ENCODE measurements at regions not wholly inside any gene's neighbourhood (a gene's known extent, or its start where the extent isn't known, plus 50 kb on each side); places are given as distances from the start of the nearest gene placed in this dataset.

DNA sequence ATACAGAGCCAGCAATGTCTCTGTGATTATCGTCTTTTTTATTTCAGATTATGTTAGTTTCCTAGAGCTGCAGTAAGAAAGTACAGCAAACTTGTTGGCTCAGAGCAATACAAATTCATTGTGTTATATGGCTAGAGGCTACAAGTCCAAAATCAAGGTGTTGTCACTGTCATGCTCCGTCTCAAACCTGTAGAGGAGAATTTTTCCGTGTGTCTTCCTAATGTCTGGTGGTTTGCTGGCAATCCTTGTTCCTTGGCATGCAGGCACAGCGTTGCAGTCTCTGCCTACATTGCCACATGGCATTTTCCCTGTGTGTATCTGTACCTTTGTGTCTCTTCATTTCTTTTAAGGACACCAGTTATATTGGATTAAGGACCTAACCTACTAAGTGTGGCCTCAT is 244.4 kb downstream of the LRRIQ3 start:
- no peak for DNase-seq (ENCODE audit: low read depth)

GRCh38 chr1:73953186-73953585 is 244.8 kb downstream of the LRRIQ3 start:
- no peak for DNase-seq (ENCODE audit: low read depth)

GRCh38 chr1:73948055-73948454 is 249.9 kb downstream of the LRRIQ3 start:
- DNase-seq (ENCODE audit: low read depth): no peak

DNA sequence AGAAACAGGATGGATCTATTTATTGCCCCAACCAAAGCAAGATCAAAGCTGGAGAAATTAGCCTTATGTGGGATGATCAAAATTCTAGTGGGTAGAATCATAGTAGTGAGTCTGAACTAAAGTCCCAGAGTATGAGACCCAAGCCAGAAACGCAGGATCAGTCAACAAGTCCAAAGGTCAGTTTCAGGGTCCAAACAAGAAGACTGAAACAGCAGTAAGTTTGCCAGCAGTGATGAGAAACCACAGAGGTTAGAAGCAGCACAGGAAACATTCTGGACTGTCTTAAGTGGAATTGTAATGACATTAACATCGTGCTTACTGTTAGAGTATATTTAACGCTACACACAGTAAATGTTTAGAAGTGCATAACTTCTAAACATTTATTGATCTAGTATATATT is 251.0 kb downstream of the LRRIQ3 start:
- DNase-seq (ENCODE audit: low read depth): no peak

DNA sequence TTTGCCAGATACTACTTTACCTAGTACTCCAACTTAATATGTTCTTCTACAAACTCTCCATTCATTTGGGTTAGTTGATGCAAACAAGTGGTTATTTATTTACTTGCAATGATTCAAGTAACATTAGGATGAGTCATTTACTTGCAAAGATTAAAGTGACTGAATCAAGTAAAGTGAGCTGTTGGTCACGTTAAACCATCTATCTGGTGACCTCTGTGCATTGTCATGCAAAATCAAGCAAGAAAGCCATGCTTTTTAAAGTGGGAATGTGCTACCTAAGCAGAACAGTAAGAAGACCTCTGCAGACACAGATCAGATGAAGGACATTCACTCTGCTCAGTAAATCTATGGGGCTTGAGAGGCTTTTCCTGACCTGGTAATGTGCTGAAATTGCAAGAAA is 254.7 kb downstream of the LRRIQ3 start:
- no peak for DNase-seq (ENCODE audit: low read depth)

- DNase-seq (ENCODE audit: low read depth): no peak
These were observed 267.7 kb downstream of the LRRIQ3 start for GRCh38 chr1:73930293-73930692.

- no peak for DNase-seq (ENCODE audit: low read depth)
These were observed 283.0 kb downstream of the LRRIQ3 start for GRCh38 chr1:73914951-73915350.

DNA sequence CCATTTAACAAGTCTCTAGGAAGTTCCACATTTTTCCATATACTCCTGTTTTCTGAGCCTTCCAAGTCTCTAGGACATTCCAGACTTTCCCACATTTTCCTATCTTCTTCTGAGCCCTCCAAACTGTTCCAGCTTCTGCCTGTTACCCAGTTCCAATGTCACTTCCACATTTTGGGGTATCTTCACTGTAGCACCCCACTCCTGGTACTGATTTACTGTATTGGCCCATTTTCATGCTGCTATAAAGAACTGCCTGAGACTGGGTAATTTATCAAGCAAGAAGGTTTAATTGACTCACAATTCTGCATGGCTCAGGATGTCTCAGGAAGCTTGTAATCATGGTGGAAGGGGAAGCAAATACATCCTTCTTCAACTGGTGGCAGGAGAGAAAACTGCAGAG is 285.0 kb downstream of the LRRIQ3 start:
- no peak for DNase-seq (ENCODE audit: low read depth)

- no peak for DNase-seq (ENCODE audit: low read depth)
These were observed 286.1 kb downstream of the LRRIQ3 start for GRCh38 chr1:73911849-73912248.

GRCh38 chr1:73910466-73910865 is 287.5 kb downstream of the LRRIQ3 start:
- DNase-seq (ENCODE audit: low read depth): no peak

DNA sequence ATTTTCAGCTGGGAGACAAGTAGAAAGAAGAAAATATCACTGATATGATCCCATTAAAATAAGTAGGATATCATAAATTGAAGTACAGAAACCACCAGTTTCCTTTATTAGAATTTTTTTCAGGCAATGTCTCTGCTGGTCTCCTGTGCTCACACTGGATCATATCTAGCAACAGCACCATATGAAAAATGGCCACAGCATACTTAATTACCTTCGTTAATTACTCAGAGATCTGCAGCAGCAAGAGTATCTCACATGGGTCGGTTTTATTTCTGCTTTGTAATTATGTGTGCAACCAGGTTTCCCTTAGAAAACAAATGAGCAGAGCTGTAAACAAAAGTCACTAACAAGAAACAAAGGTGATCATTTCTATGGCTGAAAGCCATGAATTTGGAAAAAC is 287.9 kb downstream of the LRRIQ3 start:
- DNase-seq (ENCODE audit: low read depth): no peak

DNA sequence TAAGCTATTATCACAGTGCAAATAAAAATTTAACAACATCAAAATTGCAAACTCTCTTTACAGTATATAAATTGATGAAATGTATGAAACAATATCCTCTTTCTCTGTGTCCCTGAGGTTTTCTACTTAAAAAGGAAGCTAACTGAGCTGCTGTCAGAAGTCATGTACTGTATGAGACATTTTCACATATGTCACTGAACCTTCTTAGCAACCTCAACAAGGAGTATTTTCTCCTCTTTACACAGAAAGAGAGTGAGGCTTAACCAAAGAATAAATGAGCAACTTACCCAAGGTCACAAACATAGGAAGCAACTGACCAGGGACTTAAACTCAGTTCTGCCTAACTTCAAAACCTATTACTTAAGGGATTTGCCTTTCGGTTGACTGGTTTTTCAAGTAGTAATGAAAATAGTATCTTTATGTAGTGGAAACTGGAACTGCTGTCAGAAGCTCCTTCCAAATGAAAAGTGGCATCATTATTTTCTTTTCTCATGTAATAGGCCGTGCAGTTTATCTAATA is 288.9 kb downstream of the LRRIQ3 start:
- DNase-seq (ENCODE audit: low read depth): no peak

DNA sequence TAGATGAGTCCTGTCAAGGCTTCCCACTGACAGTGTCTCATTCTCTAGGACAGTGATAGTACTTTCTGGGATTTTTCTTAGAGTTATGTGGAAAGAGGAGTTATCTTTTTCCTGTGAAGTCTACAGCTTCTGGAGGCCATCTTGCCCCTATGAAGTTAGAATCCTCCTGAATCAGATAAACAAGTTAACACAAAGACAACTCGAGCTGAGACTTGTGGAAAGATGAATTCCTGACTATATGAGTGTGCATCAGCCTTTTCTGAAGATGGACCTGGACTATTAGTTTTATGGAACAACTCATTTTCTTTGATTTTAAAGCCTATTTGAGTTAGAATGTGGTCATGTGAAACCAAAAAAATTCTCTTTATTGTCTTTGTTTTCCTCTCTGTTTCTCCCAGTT is 290.9 kb downstream of the LRRIQ3 start:
- DNase-seq (ENCODE audit: low read depth): no peak

- no peak for DNase-seq (ENCODE audit: low read depth)
These were observed 294.9 kb downstream of the LRRIQ3 start for GRCh38 chr1:73903092-73903491.

DNA sequence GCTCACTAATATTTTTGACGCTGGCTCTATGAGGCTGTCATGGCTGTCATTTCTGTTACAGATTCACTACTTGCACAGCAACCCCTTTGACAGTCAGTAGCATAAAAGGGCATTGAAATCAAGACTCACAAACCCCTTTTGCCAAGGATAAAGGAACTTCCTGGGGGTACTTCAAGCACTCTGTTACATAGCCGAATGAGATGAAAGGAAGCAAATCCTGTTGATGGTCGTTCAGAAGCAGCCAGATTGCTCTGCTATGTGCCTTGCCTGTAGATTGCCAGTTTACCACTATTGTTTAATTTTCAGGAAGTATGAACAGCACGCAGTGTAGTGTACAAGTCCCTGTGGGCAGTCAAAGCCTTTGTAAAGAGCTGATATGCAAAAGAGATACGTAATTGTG is 296.2 kb downstream of the LRRIQ3 start:
- no peak for DNase-seq (ENCODE audit: low read depth)

GRCh38 chr1:73899311-73899710 is 298.7 kb downstream of the LRRIQ3 start:
- DNase-seq (ENCODE audit: low read depth): no peak

DNA sequence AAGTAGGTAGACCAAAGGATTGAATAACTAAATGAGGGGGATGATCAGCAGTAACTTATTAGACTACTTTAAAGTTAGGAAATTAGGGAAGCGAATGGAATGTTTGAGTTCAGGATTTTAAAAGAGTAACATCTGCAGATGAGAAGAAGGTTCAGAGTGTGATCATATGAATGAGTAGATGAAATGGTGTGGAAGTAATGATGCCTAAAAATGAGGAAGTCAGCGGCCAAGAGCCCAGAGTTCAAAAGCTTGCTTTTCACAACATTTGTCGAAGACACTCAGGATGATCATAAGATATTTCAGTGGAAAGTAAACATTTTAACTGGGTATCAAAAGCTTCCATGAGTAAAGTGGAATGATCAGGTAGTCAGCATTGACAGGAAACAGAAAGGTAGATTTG is 299.4 kb downstream of the LRRIQ3 start:
- no peak for DNase-seq (ENCODE audit: low read depth)

DNA sequence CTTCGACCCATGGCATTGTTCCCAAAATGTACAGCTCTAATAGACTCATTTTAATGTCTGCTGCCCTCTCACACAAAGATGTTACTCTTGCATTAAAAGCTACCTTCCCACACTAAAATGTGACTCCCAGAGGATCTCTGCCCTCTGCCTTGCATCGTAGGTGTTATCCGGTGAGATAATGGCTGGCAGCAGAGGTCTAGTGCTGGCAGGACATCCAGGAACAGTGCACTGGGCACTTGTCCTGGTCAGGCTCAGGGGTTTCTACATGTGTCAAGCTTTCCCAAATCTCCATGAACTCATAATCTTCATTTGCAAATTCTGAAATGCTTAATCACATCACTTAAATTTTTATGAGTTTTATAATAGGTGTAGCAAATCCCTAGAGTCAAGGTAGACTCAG is 310.6 kb downstream of the LRRIQ3 start:
- no peak for DNase-seq (ENCODE audit: low read depth)

DNA sequence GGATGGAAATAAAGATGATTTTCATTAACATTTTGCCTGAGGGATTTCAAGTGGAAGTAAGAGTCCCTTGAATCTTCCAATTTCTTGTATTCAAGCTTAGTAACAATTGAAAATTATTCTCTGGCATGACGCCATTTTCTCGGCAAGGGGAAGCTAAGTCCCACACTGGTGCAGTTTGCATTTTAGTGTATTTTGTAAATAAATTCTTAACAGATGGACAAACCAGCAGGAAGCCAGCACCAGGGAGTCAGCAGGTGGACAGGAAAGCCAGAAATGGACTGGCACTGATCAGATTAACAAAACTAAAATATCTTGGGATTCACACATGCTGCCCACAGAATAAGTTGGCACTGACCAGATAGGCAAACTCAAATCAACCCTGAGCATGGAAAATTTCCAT is 311.3 kb downstream of the LRRIQ3 start:
- DNase-seq (ENCODE audit: low read depth): no peak

- no peak for DNase-seq (ENCODE audit: low read depth)
These were observed 323.2 kb downstream of the LRRIQ3 start for GRCh38 chr1:73874806-73875205.

DNA sequence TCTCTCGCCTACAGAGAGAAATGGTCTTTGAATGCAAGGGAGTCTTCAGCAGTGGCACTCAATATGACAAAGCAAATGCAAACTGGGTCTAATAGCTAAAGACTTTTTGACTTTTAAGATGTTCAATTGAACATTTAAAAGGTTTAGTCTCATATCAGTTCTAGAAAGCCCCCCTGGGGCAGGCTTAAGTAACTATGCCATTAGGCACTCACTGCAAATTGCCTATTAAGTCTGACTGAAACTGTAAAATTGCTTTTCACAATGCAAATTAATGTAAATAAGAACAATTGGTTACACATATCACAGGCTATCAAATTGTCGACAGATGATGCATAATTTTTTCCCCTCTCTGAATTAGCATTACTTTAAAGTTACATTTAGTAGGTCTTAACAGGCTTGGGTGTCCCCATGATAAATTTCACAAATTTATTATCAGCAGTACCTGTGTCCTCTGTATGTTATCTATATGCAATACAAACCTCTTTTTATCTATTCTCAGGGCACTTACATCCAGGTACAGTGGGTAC is 329.1 kb downstream of the LRRIQ3 start:
- no peak for DNase-seq (ENCODE audit: low read depth)

DNA sequence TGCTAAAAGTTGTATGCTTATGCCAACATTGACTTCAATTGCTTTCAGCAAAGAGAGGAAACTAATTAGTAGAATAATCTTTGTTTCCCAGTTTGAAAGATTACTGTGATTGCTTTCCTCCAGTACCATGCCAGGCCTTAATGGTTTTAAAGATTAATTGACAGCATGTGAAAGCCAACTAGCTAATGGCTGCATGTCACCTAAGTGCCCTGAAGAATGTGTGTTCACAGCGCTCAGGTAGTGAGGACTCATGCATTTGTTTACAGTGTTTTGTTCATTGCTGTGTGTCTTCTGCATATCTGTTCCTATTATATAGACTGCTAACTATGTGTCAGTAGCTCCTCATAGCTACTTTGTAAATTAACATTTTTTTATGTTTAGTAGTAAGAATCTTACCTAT is 335.6 kb downstream of the LRRIQ3 start:
- DNase-seq (ENCODE audit: low read depth): no peak

DNA sequence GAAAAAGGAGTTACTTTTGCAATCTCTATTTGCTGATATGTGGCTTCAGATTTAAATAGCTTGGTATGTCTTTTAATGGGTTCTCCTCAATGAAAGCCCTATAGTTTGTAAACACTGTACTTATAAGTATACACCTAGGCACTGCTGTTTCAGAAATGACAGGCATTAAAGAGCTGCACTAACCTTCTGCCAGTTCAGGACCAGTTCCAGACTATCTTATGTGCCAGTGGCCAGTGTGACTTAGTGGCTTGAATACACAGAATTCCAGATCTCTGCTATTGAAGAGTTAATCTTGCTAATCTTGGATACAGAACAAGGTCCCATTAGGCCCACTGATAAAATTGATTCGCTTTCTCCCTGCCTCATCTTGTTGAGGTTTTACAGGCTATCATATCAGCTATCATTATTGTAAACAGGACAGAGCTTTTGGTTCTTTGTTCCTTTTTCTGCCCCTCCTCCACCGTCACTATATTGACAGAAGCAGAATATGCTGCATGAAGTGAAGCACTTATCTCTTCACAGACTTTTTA is 337.5 kb downstream of the LRRIQ3 start:
- no peak for DNase-seq (ENCODE audit: low read depth)

DNA sequence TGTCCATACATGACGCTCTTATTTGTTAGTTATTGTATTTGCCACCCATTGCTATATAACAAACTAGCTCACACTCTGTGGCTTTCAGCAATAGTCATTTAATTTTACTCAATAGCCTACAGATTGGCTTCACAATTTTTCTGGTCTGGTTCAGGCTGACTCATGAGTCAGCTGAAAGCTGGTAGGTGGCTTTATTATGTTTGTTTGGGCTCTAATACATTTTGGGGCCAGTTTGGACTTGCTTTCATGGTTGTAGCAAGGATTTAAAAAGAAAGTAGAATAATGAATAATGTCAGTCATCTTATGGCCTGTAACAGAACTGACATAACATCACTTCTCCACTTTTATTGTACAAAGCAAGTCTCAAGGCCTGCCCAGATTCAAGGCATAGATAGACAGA is 338.7 kb downstream of the LRRIQ3 start:
- no peak for DNase-seq (ENCODE audit: low read depth)

All from forelimb muscle (tissue), 1 donor.